GM19467 (cell line): ENCODE measurements at regions not wholly inside any gene's neighbourhood (a gene's known extent, or its start where the extent isn't known, plus 50 kb on each side); places are given as distances from the start of the nearest gene placed in this dataset.
"Not testable (repeated sequence)": the region's sequence is repeated elsewhere in the genome, so short reads cannot be mapped to it uniquely, and the experiment has no call there.

Experiments
- ATAC-seq: cut with Tn5 transposase; IDR thresholded peaks from one replicate; pipeline ENCODE4 v1.9.1; 2021; ENCODE audit warnings: mild to moderate bottlenecking, moderate library complexity; ENCODE audit not compliant: unreplicated experiment

DNA sequence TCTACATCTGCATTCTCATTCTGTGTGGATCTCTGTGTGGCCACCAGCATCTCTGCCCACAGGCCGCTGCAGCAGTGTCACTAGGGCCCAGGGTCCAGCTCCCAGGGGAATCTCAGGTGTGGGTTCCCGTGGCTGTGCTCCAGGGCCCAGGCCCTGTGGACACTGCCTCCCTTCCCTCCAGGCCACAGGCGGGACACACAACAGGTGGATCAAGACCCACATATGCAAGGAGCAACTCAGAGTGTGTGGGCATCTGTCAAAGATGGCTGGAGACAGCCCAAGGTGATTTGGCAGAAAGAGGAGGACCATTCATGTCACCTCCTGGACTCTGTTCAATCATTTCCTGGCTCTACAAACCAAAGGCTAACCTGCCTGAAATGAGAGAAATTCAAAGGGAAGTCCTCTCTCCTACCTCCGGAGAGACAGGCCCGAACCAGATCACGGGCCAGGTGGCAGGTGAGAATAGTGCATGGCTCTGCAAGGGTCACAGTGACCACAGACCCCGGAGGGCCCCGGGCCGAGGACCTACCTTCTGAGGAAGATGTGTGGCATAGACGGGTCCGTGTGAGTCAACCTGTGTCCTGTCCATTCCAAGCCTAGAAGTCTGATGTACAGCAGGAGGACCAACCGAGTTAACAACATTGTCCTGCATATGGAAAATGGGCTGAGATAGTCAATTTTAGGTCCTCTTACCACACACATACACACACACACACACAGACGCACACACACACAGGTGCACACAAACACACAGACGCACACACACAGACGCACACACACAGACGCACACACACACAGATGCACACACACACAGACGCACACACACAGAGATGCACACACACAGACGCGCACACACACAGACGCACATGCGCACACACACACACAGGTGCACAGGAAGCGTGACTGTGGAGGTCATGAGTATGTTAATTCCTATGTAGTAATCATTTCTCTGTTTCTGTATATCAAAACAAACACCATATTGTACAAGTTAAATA lies 1068.5 kb downstream of the BRD1 start:
- no peak for ATAC-seq

DNA sequence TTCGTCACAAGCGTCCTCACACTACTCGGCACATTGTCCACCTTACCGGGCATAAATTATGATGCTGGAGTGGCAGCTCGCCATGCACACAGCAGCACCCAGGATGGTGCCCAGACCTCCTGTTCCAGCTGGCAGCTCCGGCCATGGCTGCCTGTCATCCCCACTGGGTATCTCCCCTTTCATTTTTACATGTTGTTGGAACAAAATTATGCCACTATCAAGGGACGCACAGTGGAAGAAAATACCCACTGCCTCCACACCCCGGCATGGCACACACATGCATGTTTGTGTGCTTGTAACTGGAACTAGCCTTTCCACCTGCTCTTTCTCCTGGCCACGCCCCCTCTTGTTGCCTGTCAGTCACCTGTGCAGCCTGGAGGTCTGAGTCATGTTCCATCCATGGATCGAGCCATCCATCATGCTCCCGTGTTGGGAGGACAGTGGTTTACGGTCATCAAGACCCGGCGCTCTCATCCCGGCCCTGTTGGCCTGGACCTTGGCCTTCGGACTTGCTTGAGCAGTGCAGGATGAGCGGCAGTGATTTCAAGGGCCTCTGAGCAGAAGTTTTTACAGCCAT lies 1069.6 kb downstream of the BRD1 start:
- ATAC-seq, result no peak

DNA sequence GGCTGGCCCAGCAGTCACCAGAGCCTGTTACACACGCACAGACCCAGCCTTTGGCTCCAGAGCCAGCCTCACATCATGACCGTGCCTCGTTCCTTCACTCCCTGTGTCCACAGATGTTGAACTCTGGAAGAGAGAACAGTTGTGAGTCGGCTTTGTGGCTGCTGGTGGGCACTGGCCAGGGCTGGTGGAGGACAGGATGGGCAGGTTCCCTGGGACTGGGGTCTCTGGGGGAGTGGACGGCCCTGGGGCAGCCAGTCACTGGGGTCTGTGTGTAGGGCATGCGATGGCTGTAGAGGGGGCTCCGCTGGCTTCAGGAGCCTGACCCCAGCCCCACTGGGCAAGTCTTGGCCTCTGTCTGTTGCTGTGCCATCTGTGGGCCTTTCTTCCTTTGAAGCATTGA lies 1070.1 kb downstream of the BRD1 start:
- no peak for ATAC-seq

DNA sequence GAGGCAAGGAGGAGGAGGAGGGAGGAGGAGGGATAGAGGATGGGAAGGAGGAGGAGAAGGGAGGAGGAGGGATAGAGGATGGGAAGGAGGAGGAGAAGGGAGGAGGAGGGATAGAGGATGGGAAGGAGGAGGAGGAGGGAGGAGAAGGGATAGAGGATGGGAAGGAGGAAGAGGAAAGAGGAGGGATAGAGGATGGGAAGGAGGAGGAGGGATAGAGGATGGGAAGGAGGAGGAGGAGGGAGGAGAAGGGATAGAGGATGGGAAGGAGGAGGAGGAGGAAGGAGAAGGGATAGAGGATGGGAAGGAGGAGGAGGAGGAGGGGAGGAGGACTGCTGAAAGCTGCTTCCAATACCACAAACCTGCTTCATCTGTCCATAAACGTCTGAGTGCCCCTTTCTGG lies 1070.5 kb downstream of the BRD1 start:
- not testable (repeated sequence) for ATAC-seq

DNA sequence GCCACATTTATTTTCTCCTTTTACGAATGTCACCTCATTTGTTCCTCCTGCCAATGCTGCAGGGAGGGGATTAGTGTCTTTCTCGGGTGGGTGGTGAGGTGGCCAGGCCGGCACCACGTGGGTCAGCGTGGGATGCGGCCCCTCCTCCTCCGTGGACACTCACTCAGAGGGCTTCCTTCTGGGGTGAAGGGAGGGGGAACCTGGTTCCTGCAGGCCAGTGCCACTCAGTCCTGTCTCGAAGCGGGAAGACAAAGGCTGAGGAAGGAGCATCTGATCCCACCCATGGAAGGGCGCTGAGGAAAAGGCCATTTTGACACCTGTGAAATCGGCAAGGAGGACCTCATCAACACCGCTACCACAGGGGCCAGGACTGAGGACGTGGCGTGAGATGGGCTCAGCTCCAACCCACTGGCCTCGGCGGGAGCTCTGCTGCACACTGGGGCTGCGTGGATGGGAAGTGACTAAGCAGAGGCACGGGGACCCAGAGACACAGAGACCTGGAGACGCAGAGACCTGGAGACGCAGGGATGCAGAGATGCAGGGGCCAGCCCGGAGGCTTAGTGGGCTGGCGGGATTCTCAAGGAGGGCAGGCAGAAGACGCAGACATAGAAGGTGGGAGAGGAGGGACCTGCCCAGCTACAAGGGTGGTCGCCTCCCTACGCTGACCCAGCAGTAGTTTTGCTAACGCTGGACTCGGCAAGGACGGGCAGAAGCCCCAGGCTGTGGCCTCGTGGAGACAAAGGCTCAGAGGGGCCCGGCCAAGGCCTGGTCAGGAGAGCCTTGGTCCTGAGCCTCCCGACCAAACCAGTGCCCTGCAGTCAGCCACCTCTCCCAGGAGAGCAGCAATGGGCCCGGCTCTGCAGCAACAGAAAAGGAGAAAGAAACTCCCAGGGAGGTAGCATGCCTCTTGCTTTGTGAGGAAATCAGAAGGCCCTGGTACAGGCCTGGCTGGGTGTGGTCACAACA lies 1071.2 kb downstream of the BRD1 start:
- no peak for ATAC-seq

DNA sequence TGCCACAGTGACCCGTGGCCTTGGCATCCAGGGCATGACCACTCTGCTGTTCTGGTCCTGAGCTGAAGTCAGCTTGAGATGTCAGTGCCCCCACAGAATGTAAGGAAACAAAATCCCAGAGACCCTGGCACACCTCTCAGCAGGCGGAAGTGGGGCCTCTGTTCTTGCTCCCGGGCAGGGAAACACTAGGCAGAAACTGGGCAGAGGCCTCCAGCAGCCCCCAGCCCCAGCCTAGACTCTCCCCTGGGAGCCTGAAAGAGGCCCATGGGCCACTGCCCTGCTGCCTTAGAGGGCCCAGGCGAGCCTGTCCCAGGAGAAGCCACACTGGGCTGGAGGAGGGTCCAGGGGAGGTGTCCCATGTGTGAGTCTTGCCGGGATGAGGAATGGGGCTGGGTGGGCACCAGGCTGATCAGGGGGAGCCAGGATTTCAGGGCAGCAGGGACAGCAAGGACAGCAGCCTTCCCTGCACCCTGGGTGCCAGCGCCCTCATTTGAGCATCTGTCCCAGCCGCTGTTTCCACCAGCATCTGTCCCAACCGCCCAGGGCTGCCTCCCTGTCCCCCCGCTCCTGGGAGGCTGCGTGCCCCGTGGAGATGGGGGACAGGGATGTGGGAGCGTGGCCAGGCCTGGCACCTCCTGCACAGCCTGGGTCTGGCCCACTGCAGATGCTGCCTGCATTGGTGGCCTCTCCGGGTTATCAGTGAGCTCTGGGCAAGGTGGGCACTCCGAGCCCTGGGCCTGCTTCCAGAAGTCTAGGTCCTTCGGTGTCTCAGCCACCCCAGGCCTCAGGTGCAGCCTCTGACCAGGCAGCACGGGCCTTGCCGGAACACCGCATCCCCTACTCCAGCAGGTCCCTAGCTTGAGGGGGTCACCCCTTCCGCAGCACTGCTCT lies 1072.4 kb downstream of the BRD1 start:
- ATAC-seq, result no peak

DNA sequence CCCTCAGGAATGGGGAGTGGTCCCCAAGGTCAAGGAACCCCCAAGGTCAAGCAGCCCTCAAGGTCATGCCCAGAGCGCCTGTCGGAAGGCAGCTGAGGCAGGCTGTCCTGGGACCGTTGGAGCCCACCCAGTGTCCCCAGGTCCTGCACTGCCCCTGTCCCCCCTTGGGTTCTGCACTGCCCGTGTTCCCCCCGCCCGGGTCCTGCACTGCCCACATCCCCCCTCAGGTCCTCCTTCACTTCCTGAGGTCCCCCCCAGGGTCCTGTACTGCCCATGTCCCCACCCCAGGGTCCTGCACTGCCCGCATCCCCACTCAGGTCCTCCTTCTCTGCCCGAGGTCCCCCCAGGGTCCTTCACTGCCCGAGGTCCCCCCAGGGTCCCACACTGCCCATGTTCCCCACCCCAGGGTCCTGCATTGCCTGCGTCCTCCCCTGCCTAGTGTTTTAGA lies 1073.0 kb downstream of the BRD1 start:
- no peak for ATAC-seq

DNA sequence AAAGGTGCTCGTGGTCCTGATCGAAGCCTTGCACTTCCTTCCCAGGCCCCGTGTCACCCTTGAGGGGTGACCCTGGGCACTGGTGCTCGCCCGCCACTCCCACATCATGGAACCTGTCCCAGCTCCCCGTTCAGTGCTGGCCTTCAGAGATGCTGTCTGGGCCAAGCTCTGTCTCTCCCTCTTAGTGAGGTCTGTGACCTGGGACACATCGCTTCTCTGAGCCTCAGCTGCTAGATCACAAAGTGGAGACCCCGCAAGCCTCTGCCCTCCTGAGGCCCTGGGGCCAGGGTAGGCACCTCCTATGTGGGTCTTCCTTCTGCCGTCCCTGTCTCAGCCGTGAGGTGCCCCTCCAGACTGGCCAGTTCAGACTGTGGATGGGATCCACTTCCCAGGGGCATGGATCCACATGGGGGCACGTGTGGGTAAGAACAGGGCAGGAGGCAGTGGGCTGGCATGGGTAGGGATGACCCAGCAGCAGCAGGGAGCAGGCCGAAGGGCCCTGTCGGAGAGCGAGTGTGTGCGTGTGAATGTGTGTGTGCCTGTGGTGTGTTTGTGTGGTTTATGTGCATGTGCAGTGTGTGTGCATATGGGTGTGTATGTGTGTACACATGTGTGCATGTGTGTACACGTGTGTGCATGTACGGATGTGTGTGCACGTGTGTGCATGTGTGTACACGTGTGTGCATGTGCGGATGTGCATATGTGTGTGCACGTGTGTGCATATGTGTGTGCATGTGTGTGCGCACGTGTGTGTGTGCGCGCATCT lies 1073.7 kb downstream of the BRD1 start:
- ATAC-seq, result no peak

DNA sequence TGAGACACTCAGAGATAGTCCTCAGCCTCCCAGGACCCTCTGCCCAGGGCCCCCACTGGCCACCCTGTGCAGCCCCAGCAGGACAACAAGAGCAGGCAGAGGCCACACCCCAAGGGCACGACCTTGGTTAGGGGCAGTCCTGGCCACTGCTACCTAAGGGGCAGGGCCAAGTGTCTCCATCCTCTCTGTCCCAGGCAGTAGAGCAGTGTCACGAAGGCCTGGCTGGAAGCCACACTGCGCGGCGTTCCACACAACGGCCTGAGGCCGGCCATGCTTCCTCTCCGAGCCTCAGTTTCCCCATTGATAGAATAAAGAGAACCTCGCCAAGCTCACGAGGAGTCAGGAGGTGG lies 1074.3 kb downstream of the BRD1 start:
- ATAC-seq, result no peak

DNA sequence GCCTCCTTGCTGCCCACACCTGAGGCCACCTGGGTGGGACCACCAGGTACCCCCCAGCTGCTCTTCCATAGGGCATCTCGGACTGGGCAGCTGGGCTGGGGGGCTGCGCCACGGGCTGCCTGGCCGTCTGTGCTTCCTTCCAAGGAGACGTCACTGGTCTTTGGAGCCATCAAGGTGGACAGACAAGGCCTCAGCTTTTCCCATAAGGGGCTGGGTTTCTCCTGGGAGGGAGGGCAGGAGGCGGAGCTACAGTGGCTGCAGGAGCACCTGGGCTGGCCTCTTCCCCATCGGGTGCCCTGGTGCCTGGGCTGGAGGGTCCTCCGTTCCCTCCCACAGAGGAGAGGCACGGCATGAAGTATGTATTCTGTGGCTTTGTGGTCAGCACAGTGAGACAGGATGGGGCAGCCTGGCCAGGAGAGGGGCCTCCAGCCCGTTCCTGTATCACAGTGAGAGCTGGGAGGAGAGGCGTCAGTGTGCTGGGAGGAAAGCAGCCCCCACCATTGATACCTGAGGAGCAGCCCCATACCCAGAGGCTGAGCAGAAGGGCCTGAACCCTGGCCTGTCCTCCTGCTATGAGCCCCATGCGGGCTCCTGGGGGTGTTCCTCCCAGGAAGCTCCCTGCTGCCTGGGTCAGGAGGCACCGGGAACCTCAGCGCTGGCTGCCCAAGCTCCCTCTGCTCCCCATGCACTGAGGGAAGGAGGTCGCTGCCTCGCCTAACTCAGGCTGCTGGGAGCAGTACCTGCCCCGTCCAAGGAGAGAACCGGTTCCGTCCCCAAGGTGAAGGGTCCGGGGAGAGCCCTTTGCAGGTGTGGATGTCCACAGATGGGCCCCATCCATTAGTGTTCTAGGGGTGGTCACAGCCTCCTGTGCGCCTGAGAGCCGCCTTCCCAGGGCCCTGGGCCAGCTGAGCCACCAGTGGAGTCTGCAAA lies 1075.0 kb downstream of the BRD1 start:
- ATAC-seq, result no peak

DNA sequence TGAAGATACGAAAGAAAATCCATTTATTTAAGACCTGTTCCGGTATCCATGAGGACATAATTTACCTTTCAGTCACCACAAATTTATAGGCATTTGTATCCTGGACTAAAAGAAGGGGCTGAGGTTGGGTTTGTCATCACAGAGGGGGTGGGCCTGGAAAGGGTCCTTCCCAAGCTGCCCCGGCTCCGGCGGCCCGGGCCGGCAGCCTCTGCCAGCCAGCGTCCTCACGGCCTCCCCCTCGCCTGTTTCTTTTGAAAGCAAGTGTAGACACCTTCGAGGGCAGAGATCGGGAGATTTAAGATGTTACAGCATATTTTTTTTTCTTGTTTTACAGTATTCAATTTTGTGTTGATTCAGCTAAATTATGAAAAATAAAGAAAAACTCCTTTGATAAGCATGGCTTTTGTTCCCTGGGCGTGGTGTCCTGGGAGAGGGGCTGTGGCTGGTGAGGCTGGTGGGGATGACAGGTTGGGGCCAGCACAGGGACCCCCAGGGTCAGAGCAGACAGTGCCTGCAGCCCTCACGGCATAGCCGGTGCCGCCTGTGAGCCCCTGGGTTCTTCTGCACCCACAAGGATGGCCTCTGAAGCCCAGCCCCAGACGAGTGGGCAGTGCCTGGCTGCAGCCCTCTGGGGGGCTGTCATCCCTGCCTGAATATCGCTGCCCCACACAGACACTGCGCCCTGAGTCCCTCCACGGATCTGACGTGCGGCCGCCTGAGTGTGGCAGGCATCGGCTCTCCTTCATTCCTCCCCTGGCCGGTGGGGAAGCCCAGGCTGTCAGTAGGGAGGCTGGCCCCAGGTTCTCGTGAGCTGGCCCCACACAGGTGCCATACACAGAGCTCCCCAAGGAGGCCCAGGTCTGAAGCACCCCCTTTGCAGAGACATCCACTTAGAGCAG lies 1075.9 kb downstream of the BRD1 start:
- ATAC-seq, result no peak

DNA sequence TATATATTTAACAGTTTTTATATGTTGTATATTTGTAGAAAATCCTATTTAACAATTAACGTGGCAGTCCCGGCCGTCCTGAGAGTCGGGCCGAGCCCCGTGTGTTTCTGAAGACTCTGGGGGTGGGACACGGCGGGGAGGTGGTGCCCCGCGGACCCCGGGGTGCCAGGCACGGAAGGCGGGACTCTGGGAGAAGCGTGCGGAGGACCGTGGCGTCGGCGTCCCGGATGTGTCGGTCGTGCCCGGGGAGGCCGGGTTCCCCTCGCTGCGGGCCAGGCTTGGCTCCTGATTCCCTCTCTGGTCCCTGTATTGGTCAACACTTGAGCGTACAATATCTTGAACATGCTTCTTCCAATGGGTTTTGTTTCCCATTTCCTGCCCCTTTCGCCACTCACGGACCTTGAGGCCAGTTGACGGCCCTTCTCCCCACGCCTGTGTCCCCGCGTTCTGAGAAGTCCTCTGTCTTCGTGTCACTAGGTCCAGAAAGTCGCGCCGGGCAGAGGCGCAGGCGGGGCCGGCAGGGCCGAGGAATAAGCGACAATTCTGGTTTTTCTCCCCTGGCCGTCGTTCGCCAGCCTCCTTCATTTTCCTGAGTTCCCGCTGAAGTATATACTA lies 1076.7 kb downstream of the BRD1 start:
- ATAC-seq, result no peak

DNA sequence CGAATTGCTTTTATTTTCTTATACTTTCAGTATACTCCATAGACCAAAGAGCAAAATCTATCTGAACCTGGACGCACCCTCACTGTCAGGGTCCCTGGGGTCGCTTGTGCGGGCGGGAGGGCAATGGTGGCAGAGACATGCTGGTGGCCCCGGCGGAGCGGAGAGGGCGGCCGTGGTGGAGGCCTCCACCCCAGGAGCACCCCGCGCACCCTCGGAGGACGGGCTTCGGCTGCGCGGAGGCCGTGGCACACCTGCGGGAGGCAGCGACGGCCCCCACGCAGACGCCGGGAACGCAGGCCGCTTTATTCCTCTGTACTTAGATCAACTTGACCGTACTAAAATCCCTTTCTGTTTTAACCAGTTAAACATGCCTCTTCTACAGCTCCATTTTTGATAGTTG lies 1077.4 kb downstream of the BRD1 start:
- no peak for ATAC-seq

DNA sequence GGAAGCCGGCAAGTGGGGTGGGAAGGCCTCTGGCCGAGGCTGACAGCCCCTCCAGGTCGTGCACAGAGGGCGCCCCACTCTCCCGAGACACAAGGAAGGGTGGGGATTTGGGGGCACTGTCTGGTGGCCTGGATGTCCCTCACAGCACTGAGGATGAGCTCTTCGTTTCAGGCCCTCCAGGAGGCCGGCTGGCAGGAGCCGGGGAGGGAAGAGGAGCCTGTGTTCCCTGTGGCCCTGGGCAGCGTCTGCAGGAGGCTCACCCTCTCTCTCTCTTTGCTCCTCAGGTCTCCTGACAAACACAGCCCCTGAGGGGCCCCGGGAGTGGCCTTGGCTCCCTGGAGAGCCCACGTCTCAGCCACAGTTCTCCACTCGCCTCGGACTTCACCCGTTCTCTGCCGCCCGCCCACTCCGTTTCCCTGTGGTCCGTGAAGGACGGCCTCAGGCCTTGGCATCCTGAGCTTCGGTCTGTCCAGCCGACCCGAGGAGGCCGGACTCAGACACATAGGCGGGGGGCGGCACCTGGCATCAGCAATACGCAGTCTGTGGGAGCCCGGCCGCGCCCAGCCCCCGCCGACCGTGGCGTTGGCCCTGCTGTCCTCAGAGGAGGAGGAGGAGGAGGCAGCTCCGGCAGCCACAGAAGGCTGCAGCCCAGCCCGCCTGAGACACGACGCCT lies 1078.0 kb downstream of the BRD1 start:
- ATAC-seq, result no peak

DNA sequence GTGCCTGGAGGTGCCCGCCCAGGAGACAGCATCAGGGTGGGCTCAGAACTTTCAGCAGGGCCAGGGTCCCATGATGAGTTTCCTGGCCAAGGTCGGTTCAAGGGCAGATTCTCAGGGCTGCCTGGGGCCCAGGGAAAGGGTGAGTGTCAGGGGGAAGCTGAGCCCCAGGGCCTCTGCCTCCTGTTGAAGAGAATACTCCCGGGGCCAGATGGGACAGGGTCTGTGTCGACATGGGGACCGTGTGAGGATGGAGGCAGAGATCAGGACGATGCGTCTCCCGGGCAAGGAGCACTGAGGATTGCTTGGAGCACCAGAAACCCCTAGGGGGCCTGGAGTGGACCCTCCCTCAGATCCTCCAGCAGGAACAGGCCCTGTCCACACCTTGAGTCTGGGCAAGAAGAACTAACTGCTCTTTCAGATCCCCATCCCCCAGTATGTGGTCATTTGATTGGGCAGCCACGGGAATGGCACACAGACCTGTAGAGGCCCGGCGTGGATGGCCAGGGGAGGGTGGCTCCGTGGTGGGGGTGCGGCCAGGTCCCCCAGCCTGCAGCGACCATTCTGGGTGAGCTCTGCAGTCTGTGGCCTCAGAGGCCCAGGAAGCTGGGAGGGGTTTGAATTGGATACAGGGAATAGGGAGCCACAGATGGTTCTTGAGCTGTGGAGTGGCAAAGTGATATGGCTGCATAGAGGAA lies 1078.7 kb downstream of the BRD1 start:
- ATAC-seq, result no peak
